HG02852 (cell line): ENCODE measurements at regions not wholly inside any gene's neighbourhood (a gene's known extent, or its start where the extent isn't known, plus 50 kb on each side); places are given as distances from the start of the nearest gene placed in this dataset.

Experiments
- ATAC-seq: cut with Tn5 transposase; IDR thresholded peaks from one replicate; pipeline ENCODE4 v1.9.1; 2021; ENCODE audit warnings: mild to moderate bottlenecking, moderate library complexity; ENCODE audit not compliant: unreplicated experiment

- ATAC-seq: no peak
Measured at GRCh38 chr9:129403779-129404620, 216.9 kb downstream of the C9orf50 start.

GRCh38 chr9:129402931-129403778 lies 217.7 kb downstream of the C9orf50 start:
- no peak for ATAC-seq

- no peak for ATAC-seq
Measured at GRCh38 chr9:129402371-129402739, 218.5 kb downstream of the C9orf50 start.

GRCh38 chr9:129401623-129402370 lies 219.1 kb downstream of the C9orf50 start:
- ATAC-seq: no peak

GRCh38 chr9:129400971-129401622 lies 219.8 kb downstream of the C9orf50 start:
- no peak for ATAC-seq

- ATAC-seq: no peak
Measured at GRCh38 chr9:129400001-129400970, 220.6 kb downstream of the C9orf50 start.

GRCh38 chr9:129399634-129399990 lies 221.3 kb downstream of the C9orf50 start:
- ATAC-seq: no peak

GRCh38 chr9:129398961-129399633 lies 221.0 kb upstream of the IER5L start:
- no peak for ATAC-seq

GRCh38 chr9:129398101-129398960 lies 220.3 kb upstream of the IER5L start:
- ATAC-seq: no peak

- ATAC-seq: no peak
Measured at GRCh38 chr9:129397335-129397734, 219.3 kb upstream of the IER5L start.

- no peak for ATAC-seq
Measured at GRCh38 chr9:129396365-129396708, 218.3 kb upstream of the IER5L start.

- no peak for ATAC-seq
Measured at GRCh38 chr9:129395633-129396364, 217.7 kb upstream of the IER5L start.

GRCh38 chr9:129394886-129395279 lies 216.8 kb upstream of the IER5L start:
- no peak for ATAC-seq

GRCh38 chr9:129394061-129394885 lies 216.2 kb upstream of the IER5L start:
- ATAC-seq: no peak

GRCh38 chr9:129393064-129393463 lies 215.0 kb upstream of the IER5L start:
- ATAC-seq: no peak

GRCh38 chr9:129392093-129392541 lies 214.1 kb upstream of the IER5L start:
- ATAC-seq: no peak

GRCh38 chr9:129391221-129391661 lies 213.2 kb upstream of the IER5L start:
- ATAC-seq: no peak
